ENCODE measurements at regions not wholly inside any gene's neighbourhood (a gene's known extent, or its start where the extent isn't known, plus 50 kb on each side); places are given as distances from the start of the nearest gene placed in this dataset.

GRCh38 chrX:63993936-63994335 is 208.9 kb upstream of the ARHGEF9 start:
- ChIA-PET CTCF (no interaction called here), POLR2A (no interaction called here), RAD21 (ENCODE audit: low non-redundant PET in 1 of 2, low total read pairs in 2 of 2, uncharacterized antibody in 2 of 2, unreplicated experiment in 2 of 2) (no interaction called here)
- no peaks in the 10 kb centered on the region for H3K9me2 ChIP-seq (ENCODE audit: insufficient read depth)
- H3K27me3 ChIP-seq (ENCODE audit: insufficient read depth, low read length), result no peaks in the 10 kb centered on the region
- no peak overlapping the region for H3K4me2 ChIP-seq (ENCODE audit: low read length)
- H3K27ac ChIP-seq (ENCODE audit: low read depth, low read length), result no peak overlapping the region
- H3K4me1 ChIP-seq (ENCODE audit: control insufficient read depth in 1 of 2, insufficient read depth in 2 of 2, low read length in 2 of 2), result no peaks in the 10 kb centered on the region
- no peak for DNase-seq (ENCODE audit: low read depth, low spot score)
- no peaks in the 10 kb centered on the region for H3K36me3 ChIP-seq (ENCODE audit: control insufficient read depth in 1 of 2, insufficient read depth in 2 of 2, low read length in 2 of 2)
- H3K9ac ChIP-seq (ENCODE audit: low read length), result no peak overlapping the region
- BruUV-seq (replicated peaks), result no TSS peak
- no peak overlapping the region for H2AFZ ChIP-seq (ENCODE audit: low read depth, low read length, poor library complexity, severe bottlenecking)
- ATAC-seq, result no peak
- no peaks in the 10 kb centered on the region for H3K9me3 ChIP-seq (ENCODE audit: control insufficient read depth in 1 of 2, insufficient read depth in 1 of 2, low read depth in 1 of 2, low read length in 2 of 2)
- no peaks in the 10 kb centered on the region for H4K20me1 ChIP-seq (ENCODE audit: insufficient read depth)
- no peaks in the 10 kb centered on the region for H3K79me2 ChIP-seq (ENCODE audit: insufficient read depth, low read length)
- TF ChIP-seq ELF1 (IDR thresholded peaks at IDR 0.05; ENCODE audit: borderline replicate concordance, low read depth) (no peak), SIN3A (IDR thresholded peaks at IDR 0.05; ENCODE audit: low read depth) (no peak), TCF7L2 (IDR thresholded peaks at IDR 0.05; ENCODE audit: borderline replicate concordance, extremely low read depth, insufficient read depth, insufficient read length) (no peak), CEBPB (IDR thresholded peaks at IDR 0.05; ENCODE audit: low read depth) (no peak), ATF3 (IDR thresholded peaks at IDR 0.05) (no peak), REST (IDR thresholded peaks at IDR 0.05; ENCODE audit: low read depth) (no peak), EZH2 (IDR thresholded peaks at IDR 0.05) (no peak), ZNF274 (IDR thresholded peaks at IDR 0.05; ENCODE audit: low read depth, low read length) (no peak)
- intact Hi-C loops (cut with micrococcal nuclease), result no loop called here
- no peak overlapping the region for H3K4me3 ChIP-seq (replicated peaks in 1 of 2; ENCODE audit: low read depth in 1 of 2, low read length in 2 of 2)
